A549 (cell line): ENCODE measurements at regions not wholly inside any gene's neighbourhood (a gene's known extent, or its start where the extent isn't known, plus 50 kb on each side); places are given as distances from the start of the nearest gene placed in this dataset.

Experiments
- BHLHE40 ChIP-seq: IDR thresholded peaks from 2 replicates; pipeline ENCODE4 v1.6.1; 2012; ENCODE audit warnings: low read depth, low read length, inconsistent platforms
- CTCF ChIP-seq: fragments of >200 bp; sonication (Bioruptor Twin); formaldehyde crosslinking; IDR thresholded peaks from 3 replicates; pipeline ENCODE4 v1.5.1; 2016
- ESRRA ChIP-seq: fragments of 150-350 bp; IDR thresholded peaks from 2 replicates; pipeline ENCODE4 v1.6.1; 2014; ENCODE audit warnings: mild to moderate bottlenecking, low read length, borderline replicate concordance
- POLR2A ChIP-seq: IDR thresholded peaks from 2 replicates; pipeline ENCODE4 v1.6.1; 2012; ENCODE audit warnings: mild to moderate bottlenecking, low read length
- REST ChIP-seq: fragments of 200-600 bp; sonication (generic); IDR thresholded peaks from 2 replicates; pipeline ENCODE4 v1.6.1; 2016; ENCODE audit warnings: antibody characterized with exemption, mild to moderate bottlenecking, moderate library complexity
- SMC3 ChIP-seq: fragments of >200 bp; sonication (Bioruptor Twin); formaldehyde crosslinking; IDR thresholded peaks from 3 replicates; pipeline ENCODE4 v1.6.1; 2018; ENCODE audit warnings: inconsistent platforms
- ZFP36 ChIP-seq: fragments of 450-650 bp; IDR thresholded peaks from 2 replicates; pipeline ENCODE4 v1.6.1; 2014; ENCODE audit warnings: borderline replicate concordance; ENCODE audit not compliant: partially characterized antibody
- TF ChIP-seq, protein P1 (sequence below): fragments of 450-650 bp; IDR thresholded peaks from 2 replicates; pipeline ENCODE4 v1.6.1; 2014; ENCODE audit warnings: antibody characterized with exemption
- TF ChIP-seq, protein P2 (sequence below): IDR thresholded peaks from 2 replicates; pipeline ENCODE4 v1.6.1; 2012; ENCODE audit warnings: low read depth, borderline replicate concordance

DNA sequence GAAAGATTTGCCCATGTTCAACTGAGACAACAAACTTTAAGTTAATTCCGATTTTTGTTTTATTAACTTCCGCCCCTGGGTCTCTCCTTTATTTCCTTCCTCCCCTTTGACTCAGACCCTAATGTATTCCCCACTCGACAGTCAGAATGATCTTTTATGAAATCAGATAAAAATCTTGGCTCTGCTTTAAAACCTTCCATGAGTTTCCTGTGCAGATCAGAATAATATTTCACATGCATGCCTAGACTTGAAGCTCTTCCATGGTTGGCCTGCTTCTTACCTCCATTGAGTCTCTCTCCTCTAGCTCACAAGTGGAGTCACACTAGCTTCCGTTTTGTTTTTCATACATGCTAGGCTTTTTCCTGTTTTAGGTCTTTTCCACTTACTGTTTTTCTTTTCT, 116.8 kb upstream of the SPATA16 start:
- TF ChIP-seq SMC3 (no peak), CTCF (no peak), REST (no peak), POLR2A (no peak), ESRRA (no peak), BHLHE40 (no peak), ZFP36 (no peak)
- TF ChIP-seq, protein P1, sequence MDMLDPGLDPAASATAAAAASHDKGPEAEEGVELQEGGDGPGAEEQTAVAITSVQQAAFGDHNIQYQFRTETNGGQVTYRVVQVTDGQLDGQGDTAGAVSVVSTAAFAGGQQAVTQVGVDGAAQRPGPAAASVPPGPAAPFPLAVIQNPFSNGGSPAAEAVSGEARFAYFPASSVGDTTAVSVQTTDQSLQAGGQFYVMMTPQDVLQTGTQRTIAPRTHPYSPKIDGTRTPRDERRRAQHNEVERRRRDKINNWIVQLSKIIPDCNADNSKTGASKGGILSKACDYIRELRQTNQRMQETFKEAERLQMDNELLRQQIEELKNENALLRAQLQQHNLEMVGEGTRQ, result no peak
- TF ChIP-seq, protein P2, sequence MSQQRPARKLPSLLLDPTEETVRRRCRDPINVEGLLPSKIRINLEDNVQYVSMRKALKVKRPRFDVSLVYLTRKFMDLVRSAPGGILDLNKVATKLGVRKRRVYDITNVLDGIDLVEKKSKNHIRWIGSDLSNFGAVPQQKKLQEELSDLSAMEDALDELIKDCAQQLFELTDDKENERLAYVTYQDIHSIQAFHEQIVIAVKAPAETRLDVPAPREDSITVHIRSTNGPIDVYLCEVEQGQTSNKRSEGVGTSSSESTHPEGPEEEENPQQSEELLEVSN, result no peak
